Upper lobe of right lung (tissue), 1 donor: ENCODE measurements at regions not wholly inside any gene's neighbourhood (a gene's known extent, or its start where the extent isn't known, plus 50 kb on each side); places are given as distances from the start of the nearest gene placed in this dataset.

Experiments
- ATAC-seq: fragments of 200-7000 bp; cut with Tn5 transposase; one replicate; pipeline ENCODE4 v1.9.1; 2020; ENCODE audit warnings: mild to moderate bottlenecking, moderate library complexity
- DNase-seq: peaks from one replicate; pipeline ENCODE4 v3.0.0-alpha.2; 2020
- H3K27ac ChIP-seq: fragments of 200-600 bp; one replicate; pipeline ENCODE4 v1.8.0; 2022
- H3K27me3 ChIP-seq: fragments of 200-600 bp; one replicate; pipeline ENCODE4 v1.8.0; 2022; ENCODE audit warnings: mild to moderate bottlenecking
- H3K36me3 ChIP-seq: fragments of 200-600 bp; one replicate; pipeline ENCODE4 v1.8.0; 2022
- H3K4me1 ChIP-seq: fragments of 200-600 bp; one replicate; pipeline ENCODE4 v1.8.0; 2022
- H3K4me3 ChIP-seq: fragments of 200-600 bp; one replicate; pipeline ENCODE4 v1.8.0; 2022; ENCODE audit warnings: mild to moderate bottlenecking
- H3K9me3 ChIP-seq: fragments of 200-600 bp; one replicate; pipeline ENCODE4 v1.8.0; 2022
- CTCF ChIP-seq: fragments of 200-600 bp; IDR thresholded peaks from one replicate; pipeline ENCODE4 v1.8.0; 2022; ENCODE audit warnings: antibody characterized with exemption
- intact Hi-C: fragments of 100-400 bp; cut with DNase I; formaldehyde crosslinking; loops from one replicate; pipeline ENCODE4 v1.11.0; 2022
- donor health status: DM: no; HTN: yes; CAD: no; lungs with severe emphysema.

GRCh38 chr13:74709226-74709625 lies 575.0 kb upstream of the KLF12 start:
- Histone ChIP-seq H3K27me3 (no peaks in the 10 kb centered on the region), H3K9me3 (no peaks in the 10 kb centered on the region), H3K27ac (no peak overlapping the region), H3K4me1 (no peaks in the 10 kb centered on the region), H3K4me3 (no peak overlapping the region), H3K36me3 (no peaks in the 10 kb centered on the region)
- intact Hi-C loops: no loop called here
- ATAC-seq (no peak), DNase-seq (no peak)
- TF ChIP-seq CTCF: no peak

- Histone ChIP-seq H3K27me3 (no peaks in the 10 kb centered on the region), H3K36me3 (no peaks in the 10 kb centered on the region), H3K4me1 (no peaks in the 10 kb centered on the region), H3K4me3 (no peak overlapping the region), H3K9me3 (no peaks in the 10 kb centered on the region), H3K27ac (no peak overlapping the region)
- ATAC-seq: no peak
- intact Hi-C loops: no loop called here
- DNase-seq: no peak
- TF ChIP-seq CTCF: no peak
Measured at GRCh38 chr13:74708629-74709028, 574.4 kb upstream of the KLF12 start.

GRCh38 chr13:74707291-74707690 lies 573.1 kb upstream of the KLF12 start:
- DNase-seq (no peak), ATAC-seq (no peak)
- H3K36me3 ChIP-seq: no peaks in the 10 kb centered on the region
- H3K4me1 ChIP-seq: no peaks in the 10 kb centered on the region
- no peak for TF ChIP-seq CTCF
- no peak overlapping the region for H3K27ac ChIP-seq
- H3K4me3 ChIP-seq: no peak overlapping the region
- intact Hi-C loops: no loop called here
- H3K27me3 ChIP-seq: no peaks in the 10 kb centered on the region
- H3K9me3 ChIP-seq: no peaks in the 10 kb centered on the region

- intact Hi-C loops: no loop called here
- no peaks in the 10 kb centered on the region for H3K4me1 ChIP-seq
- H3K4me3 ChIP-seq: no peak overlapping the region
- TF ChIP-seq CTCF: no peak
- no peak for DNase-seq
- no peaks in the 10 kb centered on the region for H3K36me3 ChIP-seq
- H3K9me3 ChIP-seq: no peaks in the 10 kb centered on the region
- no peak overlapping the region for H3K27ac ChIP-seq
- H3K27me3 ChIP-seq: no peaks in the 10 kb centered on the region
- no peak for ATAC-seq
Measured at GRCh38 chr13:74706801-74707200, 572.6 kb upstream of the KLF12 start.

GRCh38 chr13:74705438-74705837 lies 571.2 kb upstream of the KLF12 start:
- Histone ChIP-seq H3K4me3 (no peak overlapping the region), H3K9me3 (no peaks in the 10 kb centered on the region), H3K27ac (no peak overlapping the region), H3K27me3 (no peaks in the 10 kb centered on the region), H3K4me1 (no peaks in the 10 kb centered on the region), H3K36me3 (no peaks in the 10 kb centered on the region)
- DNase-seq (no peak), ATAC-seq (no peak)
- intact Hi-C loops: no loop called here
- TF ChIP-seq CTCF: no peak

- Histone ChIP-seq H3K4me3 (no peak overlapping the region), H3K4me1 (no peaks in the 10 kb centered on the region), H3K27ac (no peak overlapping the region), H3K36me3 (no peaks in the 10 kb centered on the region), H3K27me3 (no peaks in the 10 kb centered on the region), H3K9me3 (no peaks in the 10 kb centered on the region)
- intact Hi-C loops: no loop called here
- ATAC-seq (no peak), DNase-seq (no peak)
- TF ChIP-seq CTCF: no peak
Measured at GRCh38 chr13:74703855-74704387, 569.7 kb upstream of the KLF12 start.
